PC-9 (cell line): ENCODE measurements at regions not wholly inside any gene's neighbourhood (a gene's known extent, or its start where the extent isn't known, plus 50 kb on each side); places are given as distances from the start of the nearest gene placed in this dataset.

Experiments
- CTCF ChIP-seq: fragments of 200-600 bp; sonication (generic); conservative IDR thresholded peaks from 2 replicates; pipeline ENCODE4 v1.6.1; 2017; ENCODE audit warnings: mixed run types, antibody characterized with exemption, mild to moderate bottlenecking, moderate library complexity
- EZH2 ChIP-seq: fragments of 200-600 bp; sonication (generic); IDR thresholded peaks from 2 replicates; pipeline ENCODE4 v1.8.0; 2017; ENCODE audit warnings: antibody characterized with exemption, low read depth

GRCh38 chr11:38130514-38130913 is 1532.5 kb upstream of the RAG2 start:
- TF ChIP-seq CTCF: no peak
- TF ChIP-seq EZH2: no peak
